ENCODE measurements at regions not wholly inside any gene's neighbourhood (a gene's known extent, or its start where the extent isn't known, plus 50 kb on each side); places are given as distances from the start of the nearest gene placed in this dataset.

DNA sequence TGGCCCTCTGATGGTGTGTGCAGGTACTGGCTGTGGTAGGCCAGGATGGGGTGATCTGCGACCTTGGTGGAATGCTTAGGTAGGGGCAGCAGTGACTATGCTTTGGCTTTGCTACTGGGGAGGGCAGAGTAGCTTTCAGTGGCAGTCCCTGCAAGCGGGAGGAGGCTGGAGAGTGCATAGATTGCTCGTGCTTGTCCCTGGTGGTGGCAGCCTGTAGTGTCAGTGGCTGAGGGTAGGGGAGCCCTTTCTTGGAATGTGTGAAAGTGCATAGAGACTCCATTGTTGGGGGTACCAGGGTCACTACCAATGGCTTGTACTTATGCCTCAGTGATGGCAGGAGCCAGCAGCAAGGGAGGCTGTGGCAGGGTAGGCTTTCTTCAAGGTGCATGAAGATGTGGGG lies 582.6 kb downstream of the MRPL39 start:
- DNase-seq (ENCODE audit: low spot score), result no peak

DNA sequence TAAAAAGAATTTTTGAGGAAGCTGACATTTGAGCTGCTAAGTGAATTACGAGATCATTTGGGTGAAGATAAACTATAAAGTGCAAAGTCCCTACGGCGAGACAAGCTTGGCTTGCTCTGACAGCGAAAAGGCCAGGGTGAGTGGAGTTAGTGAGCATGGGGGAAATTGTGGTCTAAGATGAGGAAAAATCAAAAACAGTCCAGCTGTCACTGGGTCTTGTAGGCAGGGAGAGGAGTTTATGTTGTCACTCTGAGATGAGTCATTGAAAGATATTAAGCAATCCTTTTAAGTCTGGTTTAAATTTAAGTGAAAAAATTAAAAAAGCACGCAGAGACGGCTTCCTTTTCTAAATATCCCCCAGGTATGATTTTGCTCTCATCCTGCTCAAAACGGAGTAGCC lies 601.9 kb downstream of the MRPL39 start:
- DNase-seq (ENCODE audit: low spot score), result no peak

DNA sequence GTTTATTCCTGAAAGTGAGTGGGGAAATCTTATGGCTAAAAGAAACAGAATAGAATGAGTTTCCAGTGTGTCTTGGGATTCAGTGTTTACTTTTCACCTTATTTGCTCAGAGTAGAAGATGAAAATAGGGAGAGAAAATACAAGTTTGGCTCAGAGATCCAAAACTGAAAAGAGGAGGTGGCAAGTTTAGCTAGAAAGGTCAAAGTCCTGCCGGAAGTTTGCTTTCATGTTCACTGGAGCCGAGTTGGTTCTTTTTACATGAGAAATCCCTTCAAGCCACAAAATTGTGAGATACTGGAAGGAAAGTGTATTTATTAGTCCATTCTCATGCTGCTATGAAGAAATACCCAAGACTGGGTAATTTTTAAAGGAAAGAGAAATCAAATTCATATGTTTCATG lies 604.6 kb downstream of the MRPL39 start:
- DNase-seq (ENCODE audit: low spot score), result no peak

DNA sequence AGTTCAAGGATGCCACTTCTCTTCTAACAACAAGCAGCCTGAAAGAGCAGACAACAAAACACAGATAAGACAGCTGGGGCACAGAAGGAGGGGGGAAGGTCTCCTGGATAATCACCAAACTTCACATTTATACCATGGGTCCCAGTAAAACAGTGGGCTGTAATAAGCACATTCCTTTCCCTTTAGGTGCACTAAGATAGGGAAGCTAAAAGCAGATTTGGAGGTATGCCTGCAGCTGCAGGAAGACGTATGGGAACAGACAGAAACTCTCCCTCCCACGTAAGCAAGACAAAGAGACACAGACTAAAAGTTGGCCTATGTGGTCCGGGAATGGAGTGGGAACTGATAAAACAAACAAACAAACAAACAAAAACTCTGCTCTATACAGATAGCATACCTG lies 612.1 kb downstream of the MRPL39 start:
- no peak for DNase-seq (ENCODE audit: low spot score)

DNA sequence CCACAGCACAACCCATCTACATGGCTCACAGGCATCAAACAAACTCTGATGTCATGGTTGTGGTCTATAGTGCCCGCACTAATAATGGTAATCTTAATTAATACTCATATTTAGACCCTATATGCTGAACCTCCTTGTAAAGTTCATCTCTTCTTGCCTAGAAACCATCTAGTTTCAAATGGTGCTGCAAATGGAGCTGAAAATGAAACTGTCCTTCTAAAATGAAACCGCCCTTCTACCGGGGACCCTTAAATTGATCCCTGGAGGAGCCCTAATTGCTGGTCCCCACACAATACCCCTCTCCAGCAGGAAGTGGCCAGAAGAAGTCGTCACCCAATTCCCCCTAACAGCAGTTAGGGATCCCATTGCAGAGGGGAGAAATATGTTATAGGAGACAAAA lies 612.6 kb downstream of the MRPL39 start:
- DNase-seq (ENCODE audit: low spot score), result no peak

DNA sequence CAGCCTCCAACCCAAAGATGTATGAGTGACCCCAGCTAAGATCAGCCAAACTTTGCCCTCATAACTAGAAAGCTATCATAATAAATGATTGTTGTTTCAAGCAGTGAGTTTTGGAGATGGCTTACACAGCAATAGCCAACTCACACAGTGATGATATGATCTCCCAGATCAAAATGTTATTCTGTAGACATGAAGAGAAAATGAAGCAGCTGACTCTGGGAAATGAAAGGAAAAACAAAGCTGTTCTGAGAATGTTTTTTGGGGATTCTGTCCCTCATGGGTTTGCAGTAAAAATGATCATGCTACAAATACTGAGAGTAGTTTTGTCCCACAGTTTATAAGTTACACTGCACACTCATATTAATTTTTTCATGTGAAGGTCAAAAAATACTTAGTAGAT lies 617.8 kb downstream of the MRPL39 start:
- no peak for DNase-seq (ENCODE audit: low spot score)

DNA sequence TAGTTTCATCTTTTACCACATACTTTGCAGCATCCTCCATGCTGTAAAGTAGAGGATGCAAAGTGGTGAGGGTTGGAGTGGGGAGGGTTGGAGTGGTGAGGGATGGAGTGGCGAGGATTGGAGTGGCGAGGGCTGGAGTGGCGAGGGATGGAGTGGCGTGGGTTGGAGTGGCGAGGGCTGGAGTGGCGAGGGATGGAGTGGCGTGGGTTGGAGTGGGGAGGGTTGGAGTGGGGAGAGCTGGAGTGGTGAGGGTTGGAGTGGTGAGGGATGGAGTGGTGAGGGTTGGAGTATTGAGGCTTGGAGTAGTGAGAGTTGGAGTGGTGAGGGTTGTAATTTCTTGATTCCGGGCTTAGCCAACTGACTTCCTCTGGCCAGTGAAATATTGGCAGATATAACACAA lies 618.3 kb downstream of the MRPL39 start:
- no peak for DNase-seq (ENCODE audit: low spot score)

DNA sequence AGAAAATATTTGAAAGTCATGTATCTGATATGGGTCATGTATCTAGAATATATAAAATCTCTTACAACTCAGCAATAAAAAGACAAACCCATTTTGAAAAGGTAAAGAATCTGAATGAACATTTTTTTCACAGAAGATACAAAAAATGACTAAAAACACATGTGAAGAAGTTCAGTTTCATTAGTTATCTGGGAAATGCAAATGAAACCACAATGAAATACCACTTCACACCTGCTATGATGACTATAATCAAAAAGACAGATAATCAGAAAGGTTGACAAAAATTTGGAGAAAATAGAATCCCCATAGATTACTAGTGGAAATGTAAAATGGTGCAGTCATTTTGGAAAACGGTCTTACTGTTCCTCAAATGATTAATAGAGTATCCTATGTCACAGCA lies 631.0 kb downstream of the MRPL39 start:
- no peak for DNase-seq (ENCODE audit: low spot score)

DNA sequence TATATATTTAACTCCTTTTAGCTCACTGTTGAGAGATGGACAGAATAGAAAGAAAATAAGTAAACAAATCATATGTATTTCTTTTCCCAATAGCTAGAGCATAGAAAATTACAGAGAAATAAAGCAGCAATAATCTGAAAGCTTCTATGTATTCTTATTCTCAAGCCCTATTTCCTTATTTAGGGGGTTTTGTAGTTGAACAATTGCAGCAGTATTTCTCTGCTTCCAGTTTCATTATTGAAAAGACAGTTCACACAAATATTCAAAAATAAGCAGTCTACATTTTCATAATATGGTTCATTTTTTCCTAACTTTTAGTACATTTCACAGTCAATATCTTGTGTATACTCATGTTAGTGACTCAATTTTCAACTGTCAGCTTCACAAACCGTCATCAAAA lies 638.2 kb downstream of the MRPL39 start:
- no peak for DNase-seq (ENCODE audit: low spot score)

DNA sequence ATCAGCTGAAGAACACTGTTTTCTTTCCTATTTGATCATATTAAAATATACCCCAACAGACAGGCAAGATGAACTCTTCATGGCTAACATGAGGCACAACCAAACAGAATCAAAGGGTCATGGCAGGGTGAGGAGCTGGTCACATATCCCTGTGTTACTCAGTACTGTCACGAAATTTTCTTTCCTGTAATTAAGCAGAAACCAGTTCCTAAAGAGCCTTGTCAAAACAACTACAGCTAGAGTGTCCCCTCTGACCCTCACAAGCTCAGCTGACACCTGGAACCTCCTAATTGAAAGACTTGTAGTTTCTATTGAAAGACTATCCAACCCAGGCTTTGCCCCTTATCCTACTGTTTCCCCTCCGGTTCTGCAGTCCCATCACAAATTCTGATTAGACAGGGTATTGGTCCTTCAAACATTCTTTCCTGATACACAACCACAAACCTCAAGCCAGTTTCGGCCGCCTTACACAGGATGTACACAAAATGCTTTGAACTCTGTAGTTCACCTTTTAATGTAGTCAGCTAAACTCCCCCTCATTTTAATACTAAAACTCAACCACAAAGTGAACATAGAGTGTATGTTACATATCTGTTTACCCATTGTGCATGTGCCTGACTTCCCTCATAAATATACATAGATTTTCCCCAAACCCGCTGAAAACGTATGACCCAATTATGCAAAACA lies 651.9 kb downstream of the MRPL39 start:
- no peak for DNase-seq (ENCODE audit: low spot score)

DNA sequence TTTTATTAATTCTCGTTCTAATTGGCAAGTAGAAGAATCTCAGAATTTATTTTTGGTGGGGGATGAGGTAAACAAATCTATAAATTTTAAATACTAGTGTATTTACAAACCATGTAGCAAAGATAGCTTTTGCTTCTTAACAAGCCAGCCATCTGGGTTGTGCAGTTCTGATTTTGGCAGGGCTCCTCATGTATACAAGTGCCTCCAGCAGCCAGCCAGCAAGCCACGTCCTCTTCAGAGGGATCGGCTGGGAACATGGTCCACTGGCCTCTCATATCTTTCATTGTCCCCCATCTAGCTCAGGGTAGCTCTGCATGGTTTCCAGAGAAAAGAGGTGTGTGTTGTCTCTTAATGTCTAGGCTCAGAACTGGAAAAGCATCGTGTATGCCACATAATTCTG lies 659.1 kb downstream of the MRPL39 start:
- DNase-seq (ENCODE audit: low spot score), result no peak

DNA sequence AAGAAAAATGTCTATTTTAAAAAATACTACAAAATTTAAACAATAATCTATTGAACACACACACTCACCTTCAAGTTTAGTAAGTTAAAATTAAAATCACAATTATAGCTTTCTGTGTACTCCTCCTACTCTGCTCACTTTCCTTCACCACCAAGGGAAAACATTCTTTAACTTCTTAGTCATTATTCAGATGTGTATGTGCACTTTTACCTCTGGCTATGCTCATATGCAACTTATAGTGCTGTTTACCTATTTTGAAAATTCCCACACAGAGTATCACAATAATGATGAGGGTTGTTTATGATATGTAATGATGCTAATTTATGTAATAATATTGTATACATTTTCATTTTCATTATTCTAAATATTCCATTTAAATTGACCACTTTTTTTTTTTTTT lies 661.4 kb downstream of the MRPL39 start:
- DNase-seq (ENCODE audit: low spot score), result no peak

DNA sequence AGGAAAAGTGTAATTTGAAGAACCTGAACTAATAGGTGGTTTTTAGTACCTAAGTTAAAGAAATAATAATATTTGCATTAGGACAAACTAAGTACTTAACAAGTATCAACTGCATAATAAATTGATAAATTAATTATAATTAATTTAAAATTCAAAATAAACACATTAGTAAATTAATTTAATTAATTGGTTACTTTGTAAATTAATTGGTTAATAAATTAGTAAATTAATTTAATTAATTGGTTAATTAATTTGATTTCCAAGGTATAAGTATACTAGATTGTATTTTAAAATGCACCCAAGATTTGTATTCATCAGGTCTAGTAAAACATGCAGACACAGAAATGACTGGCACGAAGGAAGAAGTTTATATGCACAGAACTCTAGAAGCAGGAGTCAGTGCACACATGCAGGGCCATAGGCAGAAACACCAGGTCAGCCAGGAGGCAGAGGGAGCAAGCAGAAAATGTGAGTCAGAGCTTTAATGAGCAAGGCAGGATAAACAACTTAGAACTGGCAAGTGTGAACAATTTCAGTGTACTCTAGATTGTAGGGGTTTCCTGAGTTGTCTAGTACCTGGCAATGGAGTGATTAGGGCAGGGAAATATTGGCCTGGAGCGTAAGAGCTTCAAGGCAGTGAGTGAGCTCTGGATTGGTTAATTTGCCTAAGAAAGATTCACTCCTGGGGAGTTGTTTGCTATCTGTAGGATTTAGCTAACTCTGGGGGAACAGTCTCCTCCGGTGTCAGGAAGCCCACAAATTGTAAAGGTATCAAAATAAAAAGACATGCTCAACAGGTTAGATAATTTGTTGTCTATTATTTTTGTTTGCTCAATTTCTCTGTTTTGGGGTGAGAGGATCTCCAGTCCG lies 665.7 kb downstream of the MRPL39 start:
- DNase-seq (ENCODE audit: low spot score), result no peak

DNA sequence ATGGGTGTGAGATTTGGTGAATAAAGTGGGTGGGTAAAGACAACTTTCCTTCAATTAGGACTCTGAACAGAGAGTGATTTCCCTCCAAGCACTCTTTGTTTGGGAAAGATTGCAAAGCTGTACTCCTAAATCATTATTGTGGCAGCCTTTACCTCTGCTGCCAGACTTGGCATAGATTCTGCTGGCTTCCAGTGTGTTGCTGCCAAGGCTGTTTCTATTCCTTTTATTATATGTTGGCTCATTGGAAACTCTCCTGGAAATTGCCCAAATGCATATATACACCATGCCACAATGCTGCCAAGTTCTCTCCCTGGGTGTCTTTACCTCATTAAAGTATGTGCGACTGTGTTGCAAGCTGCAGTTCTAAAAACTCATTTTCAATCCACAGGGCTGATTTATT lies 668.0 kb downstream of the MRPL39 start:
- no peak for DNase-seq (ENCODE audit: low spot score)

DNA sequence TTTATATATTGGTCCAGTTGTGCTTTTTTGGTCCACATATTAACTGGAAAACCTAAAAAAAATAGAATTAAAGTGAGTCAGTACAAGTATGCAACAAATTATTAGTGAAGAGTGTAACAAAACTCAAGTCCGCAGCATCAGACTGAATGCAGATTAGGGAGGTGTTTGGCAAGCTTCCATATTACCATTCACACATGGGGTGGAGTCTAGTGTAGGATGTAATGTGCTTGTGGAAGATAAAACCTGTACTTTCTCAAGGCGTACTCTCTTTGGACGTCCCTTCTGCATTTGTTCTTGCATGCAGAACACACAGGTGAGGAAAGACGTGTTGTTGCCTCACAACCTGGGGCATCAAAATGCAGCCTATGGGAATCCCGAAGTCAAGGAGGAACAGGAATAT lies 668.7 kb downstream of the MRPL39 start:
- no peak for DNase-seq (ENCODE audit: low spot score)

DNA sequence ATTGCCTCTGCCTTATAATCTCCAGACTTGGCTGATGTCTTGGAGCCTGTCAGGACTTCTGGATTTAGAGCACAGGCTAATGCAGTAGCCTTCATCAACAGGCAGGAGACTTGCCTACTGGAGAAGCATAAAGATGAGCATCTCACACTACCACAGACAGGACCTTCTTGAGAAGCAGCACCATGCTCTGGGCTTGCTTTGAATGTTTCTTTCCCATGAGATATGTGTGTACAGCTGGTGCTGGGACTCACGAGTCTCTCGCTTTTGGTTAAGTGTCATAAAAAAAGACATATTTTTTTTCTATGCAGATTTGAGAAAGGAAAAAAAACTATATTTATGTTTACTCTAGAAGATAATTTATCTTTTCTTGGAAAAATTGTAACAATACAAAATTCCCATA lies 671.3 kb downstream of the MRPL39 start:
- DNase-seq (ENCODE audit: low spot score), result no peak

DNA sequence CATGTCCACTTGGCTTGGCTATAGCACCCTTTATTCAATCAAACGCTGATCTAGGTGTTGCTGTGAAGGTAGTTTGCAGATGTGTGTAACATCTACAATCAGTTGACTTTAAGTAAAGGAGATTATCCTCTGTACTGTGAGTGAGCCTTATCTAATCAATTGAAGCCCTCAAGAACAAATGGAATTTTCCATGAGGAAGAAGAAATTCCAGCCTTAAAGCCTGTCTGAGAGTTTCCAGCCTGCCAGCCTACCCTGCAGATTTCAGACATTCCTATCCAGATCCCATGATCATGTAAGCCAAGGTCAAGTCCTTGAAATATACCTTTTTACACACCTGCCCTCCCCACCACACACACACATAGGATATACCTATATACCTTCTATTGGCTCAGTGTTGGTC lies 696.7 kb downstream of the MRPL39 start:
- no peak for DNase-seq (ENCODE audit: low spot score)

DNA sequence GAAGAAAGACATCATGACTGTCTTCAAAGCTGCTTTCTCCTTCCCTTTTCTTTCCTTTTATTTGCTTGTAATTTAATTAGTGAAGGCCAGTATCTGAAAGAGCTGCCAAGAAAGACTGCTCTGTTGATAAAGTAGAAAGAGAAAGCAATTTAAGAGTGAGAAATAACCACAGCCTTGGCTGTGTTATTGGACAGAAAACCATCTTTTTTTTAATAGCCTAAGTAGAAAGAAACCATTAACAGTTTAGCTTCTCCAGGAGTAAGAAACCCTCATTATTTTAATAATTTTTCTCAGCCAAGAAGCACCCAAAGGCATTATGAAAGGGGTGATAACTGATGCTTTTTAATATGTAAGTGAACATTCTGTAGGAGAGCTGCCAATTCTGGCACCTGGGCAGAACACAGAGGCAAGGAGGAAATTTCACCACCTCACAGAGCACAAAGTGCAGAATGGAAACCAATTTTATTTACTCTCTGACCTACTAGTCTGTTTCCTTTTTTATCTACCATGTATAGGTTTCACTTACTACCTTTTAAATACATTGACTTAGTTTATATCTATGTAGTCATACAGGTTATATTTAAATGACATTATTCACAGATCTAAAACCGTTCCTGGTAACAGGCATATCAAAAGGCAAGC lies 703.2 kb downstream of the MRPL39 start:
- DNase-seq (ENCODE audit: low spot score), result no peak

DNA sequence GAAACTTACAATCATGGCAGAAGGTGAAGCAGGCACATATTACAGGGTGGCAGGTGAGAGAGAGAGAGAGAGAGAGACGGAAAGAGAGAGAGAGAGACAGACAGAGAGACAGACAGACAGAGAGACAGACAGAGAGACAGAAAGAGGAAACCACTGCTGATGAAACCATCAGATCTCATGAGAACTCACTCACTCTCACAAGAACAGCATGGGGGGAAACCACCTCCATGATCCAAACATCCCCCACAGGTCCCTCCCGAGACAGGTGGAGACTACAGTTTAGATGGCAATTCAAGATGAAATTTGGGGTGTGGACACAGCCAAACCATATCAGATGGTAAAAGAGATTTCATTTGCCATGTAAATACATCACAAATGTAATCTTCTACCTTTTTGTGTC lies 708.1 kb downstream of the MRPL39 start:
- no peak for DNase-seq (ENCODE audit: low spot score)

DNA sequence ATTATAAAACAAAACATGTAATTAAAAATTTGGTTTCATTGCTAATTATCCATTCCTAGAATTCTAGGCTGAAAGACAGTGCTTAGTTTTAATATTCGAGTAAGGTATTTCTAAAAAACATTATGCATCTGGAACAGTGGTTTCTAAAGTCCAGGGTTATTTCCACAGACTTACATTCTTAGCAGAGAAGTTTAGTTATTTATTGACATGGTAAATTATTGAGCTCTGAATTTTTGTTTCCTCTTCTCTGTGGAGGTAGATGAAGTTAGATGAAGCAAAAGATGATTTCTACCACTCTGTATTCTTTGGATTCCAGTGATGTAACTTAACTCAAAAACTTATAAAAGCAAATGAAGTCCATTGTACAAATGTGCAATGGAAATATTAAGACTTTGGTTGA lies 709.4 kb downstream of the MRPL39 start:
- no peak for DNase-seq (ENCODE audit: low spot score)

DNA sequence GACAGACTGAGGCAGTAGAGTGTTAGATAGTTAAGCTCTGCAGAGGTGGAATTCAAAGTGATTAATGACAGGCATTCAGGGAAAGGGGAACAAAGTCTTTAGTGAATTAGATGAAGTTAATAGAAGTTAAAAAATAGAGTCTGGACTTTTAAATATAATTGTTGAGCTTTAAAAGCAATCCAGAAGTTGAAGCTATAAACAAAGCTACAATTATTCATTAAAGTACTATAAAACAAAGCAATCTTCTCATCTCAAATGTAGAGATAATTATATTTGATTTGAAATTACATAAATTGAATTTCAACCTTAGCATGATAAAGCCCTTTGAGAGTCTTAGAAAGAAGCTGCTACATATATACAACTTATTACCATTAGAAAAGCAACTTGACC lies 710.6 kb downstream of the MRPL39 start:
- DNase-seq (ENCODE audit: low spot score), result no peak

DNA sequence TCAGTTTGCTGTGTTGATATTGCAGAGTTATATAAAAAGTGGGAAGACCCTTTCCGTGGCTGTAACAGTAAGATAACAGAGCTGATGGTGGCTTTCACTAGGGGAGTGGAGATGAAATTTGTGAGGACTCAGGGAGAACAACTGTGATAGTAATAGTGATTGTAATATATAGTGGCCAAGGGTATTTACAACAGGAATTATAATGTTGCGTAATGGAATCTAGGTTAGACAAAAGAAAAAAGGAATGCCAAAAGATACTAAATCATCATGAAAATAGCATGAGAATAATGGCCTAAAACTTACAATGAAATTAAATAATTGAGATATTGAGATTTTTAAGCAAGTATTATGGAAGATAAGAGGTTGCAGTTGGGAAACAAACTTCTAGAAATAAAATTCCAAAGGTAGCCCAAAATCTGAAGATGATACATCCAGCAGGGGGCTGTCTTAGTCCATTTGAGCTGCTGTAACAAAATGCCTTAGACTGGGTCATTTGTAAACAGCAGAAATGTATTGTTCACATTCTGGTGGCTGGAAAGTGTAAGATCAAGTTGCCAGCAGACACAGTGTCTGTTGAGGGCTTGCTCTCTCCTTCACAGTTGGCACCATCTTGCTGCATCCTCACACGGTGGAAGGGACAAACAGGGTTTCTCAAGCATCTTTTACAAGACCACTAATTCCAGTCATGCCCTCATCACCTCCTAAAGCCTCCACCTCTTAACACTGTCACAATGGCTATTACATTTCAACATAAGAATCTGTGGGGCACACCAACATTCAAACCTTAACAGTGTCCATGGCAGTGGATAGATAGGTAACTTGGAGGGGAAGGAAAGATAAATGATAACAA lies 711.2 kb downstream of the MRPL39 start:
- DNase-seq (ENCODE audit: low spot score), result no peak

Measured in D341Med (cell line).